WTC11 (cell line): ENCODE measurements at regions not wholly inside any gene's neighbourhood (a gene's known extent, or its start where the extent isn't known, plus 50 kb on each side); places are given as distances from the start of the nearest gene placed in this dataset.

ENCODE experiments used
- ATAC-seq: fragments of 200-7000 bp; cut with Tn5 transposase; 2 replicates; pipeline ENCODE4 v1.10.0; 2021; ENCODE audit warnings: mild to moderate bottlenecking, moderate library complexity
- CTCF ChIA-PET: fragments of 300-600 bp; sonication (Branson Sonifier 250); formaldehyde crosslinking; loops from one replicate; lab custom pipeline; 2021; ENCODE audit warnings: antibody characterized with exemption; lab: Charles Lee
- POLR2A ChIA-PET: fragments of 350-600 bp; sonication (Branson Sonifier 250); formaldehyde crosslinking; loops from one replicate; lab custom pipeline; 2021; ENCODE audit warnings: antibody characterized with exemption; lab: Charles Lee
- DNase-seq: peaks from one replicate; pipeline ENCODE4 v3.0.0; 2021; ENCODE audit warnings: low spot score
- H3K27ac Mint-ChIP-seq: 2 replicates; pipeline ENCODE4 v1.8.0; 2021; ENCODE audit warnings: mixed read lengths
- H3K27me3 Mint-ChIP-seq: 2 replicates; pipeline ENCODE4 v1.8.0; 2021; ENCODE audit warnings: low read depth, mild to moderate bottlenecking, moderate library complexity, mixed read lengths
- H3K36me3 Mint-ChIP-seq: 2 replicates; pipeline ENCODE4 v1.8.0; 2021; ENCODE audit warnings: mixed read lengths
- H3K4me1 Mint-ChIP-seq: 2 replicates; pipeline ENCODE4 v1.8.0; 2022; ENCODE audit warnings: mixed read lengths
- H3K4me3 Mint-ChIP-seq: 2 replicates; pipeline ENCODE4 v1.8.0; 2021; ENCODE audit warnings: mild to moderate bottlenecking, moderate library complexity, mixed read lengths
- H3K9me3 Mint-ChIP-seq: 2 replicates; pipeline ENCODE4 v1.8.0; 2021; ENCODE audit warnings: mixed read lengths
- ATF1 ChIP-seq: sonication (generic); formaldehyde crosslinking; IDR thresholded peaks from 2 replicates; pipeline ENCODE4 v1.8.1; 2023; ENCODE audit warnings: mild to moderate bottlenecking, moderate library complexity, missing genetic modification reagents
- ESRRA ChIP-seq: sonication (generic); formaldehyde crosslinking; IDR thresholded peaks from 2 replicates; pipeline ENCODE4 v1.8.1; 2022; ENCODE audit warnings: mild to moderate bottlenecking, missing genetic modification reagents, borderline replicate concordance
- GTF2I ChIP-seq: fragments of 250-450 bp; sonication (Bioruptor Pico); conservative IDR thresholded peaks from 2 replicates; pipeline ENCODE4 v1.4.0; 2021; ENCODE audit warnings: mild to moderate bottlenecking
- HMGA2 ChIP-seq: fragments of 250-450 bp; sonication (Bioruptor Pico); IDR thresholded peaks from 2 replicates; pipeline ENCODE4 v1.4.0; 2021; ENCODE audit warnings: mild to moderate bottlenecking, moderate library complexity
- JAZF1 ChIP-seq: fragments of 250-450 bp; sonication (Bioruptor Pico); IDR thresholded peaks from 2 replicates; pipeline ENCODE4 v1.9.0; 2021; ENCODE audit warnings: moderate library complexity, mild to moderate bottlenecking, inconsistent platforms
- KAT7 ChIP-seq: sonication (generic); formaldehyde crosslinking; IDR thresholded peaks from 2 replicates; pipeline ENCODE4 v1.8.1; 2023; ENCODE audit warnings: missing genetic modification reagents, mild to moderate bottlenecking, borderline replicate concordance
- MYBL2 ChIP-seq: sonication (generic); formaldehyde crosslinking; IDR thresholded peaks from 2 replicates; pipeline ENCODE4 v1.8.1; 2023; ENCODE audit warnings: mild to moderate bottlenecking, moderate library complexity, missing genetic modification reagents
- NFE2L1 ChIP-seq: sonication (generic); formaldehyde crosslinking; IDR thresholded peaks from 2 replicates; pipeline ENCODE4 v1.8.1; 2023; ENCODE audit warnings: missing genetic modification reagents
- NR3C1 ChIP-seq: sonication (generic); formaldehyde crosslinking; conservative IDR thresholded peaks from 2 replicates; pipeline ENCODE4 v1.8.1; 2023; ENCODE audit warnings: low read depth, mild to moderate bottlenecking, missing genetic modification reagents
- OVOL2 ChIP-seq: fragments of 250-450 bp; sonication (Bioruptor Pico); IDR thresholded peaks from 2 replicates; pipeline ENCODE4 v1.9.0; 2021; ENCODE audit warnings: mild to moderate bottlenecking, borderline replicate concordance
- SMAD4 ChIP-seq: sonication (generic); formaldehyde crosslinking; IDR thresholded peaks from 2 replicates; pipeline ENCODE4 v1.8.0; 2022; ENCODE audit warnings: mild to moderate bottlenecking, missing genetic modification reagents
- SP1 ChIP-seq: sonication (generic); formaldehyde crosslinking; conservative IDR thresholded peaks from 2 replicates; pipeline ENCODE4 v1.8.1; 2022; ENCODE audit warnings: missing genetic modification reagents
- TEAD4 ChIP-seq: sonication (generic); formaldehyde crosslinking; IDR thresholded peaks from 2 replicates; pipeline ENCODE4 v1.8.0; 2022; ENCODE audit warnings: mild to moderate bottlenecking, missing genetic modification reagents
- ZNF423 ChIP-seq: fragments of 250-450 bp; sonication (Bioruptor Pico); IDR thresholded peaks from 2 replicates; pipeline ENCODE4 v2.1.2; 2022; ENCODE audit warnings: mild to moderate bottlenecking, moderate library complexity
- ZNF671 ChIP-seq: fragments of 250-450 bp; sonication (Bioruptor Pico); IDR thresholded peaks from 2 replicates; pipeline ENCODE4 v1.8.0; 2021; ENCODE audit warnings: mild to moderate bottlenecking
- TF ChIP-seq, protein P1 (sequence below): sonication (generic); formaldehyde crosslinking; IDR thresholded peaks from 2 replicates; pipeline ENCODE4 v1.8.1; 2023; ENCODE audit warnings: mild to moderate bottlenecking, missing genetic modification reagents
- TF ChIP-seq, protein P2 (sequence below): sonication (generic); formaldehyde crosslinking; IDR thresholded peaks from 2 replicates; pipeline ENCODE4 v1.8.0; 2023; ENCODE audit warnings: mild to moderate bottlenecking, missing genetic modification reagents
- TF ChIP-seq, protein P3 (sequence below): sonication (generic); formaldehyde crosslinking; conservative IDR thresholded peaks from 2 replicates; pipeline ENCODE4 v1.8.1; 2022; ENCODE audit warnings: mild to moderate bottlenecking, missing genetic modification reagents
- TF ChIP-seq, protein P4 (sequence below): sonication (generic); formaldehyde crosslinking; IDR thresholded peaks from 2 replicates; pipeline ENCODE4 v1.8.1; 2022; ENCODE audit warnings: missing genetic modification reagents, borderline replicate concordance
- TF ChIP-seq, protein P5 (sequence below): sonication (generic); formaldehyde crosslinking; IDR thresholded peaks from 2 replicates; pipeline ENCODE4 v1.8.1; 2023; ENCODE audit warnings: mild to moderate bottlenecking, missing genetic modification reagents
- TF ChIP-seq, protein P6 (sequence below): fragments of 250-450 bp; sonication (Bioruptor Pico); conservative IDR thresholded peaks from 2 replicates; pipeline ENCODE4 v1.9.0; 2021; ENCODE audit warnings: mild to moderate bottlenecking

DNA sequence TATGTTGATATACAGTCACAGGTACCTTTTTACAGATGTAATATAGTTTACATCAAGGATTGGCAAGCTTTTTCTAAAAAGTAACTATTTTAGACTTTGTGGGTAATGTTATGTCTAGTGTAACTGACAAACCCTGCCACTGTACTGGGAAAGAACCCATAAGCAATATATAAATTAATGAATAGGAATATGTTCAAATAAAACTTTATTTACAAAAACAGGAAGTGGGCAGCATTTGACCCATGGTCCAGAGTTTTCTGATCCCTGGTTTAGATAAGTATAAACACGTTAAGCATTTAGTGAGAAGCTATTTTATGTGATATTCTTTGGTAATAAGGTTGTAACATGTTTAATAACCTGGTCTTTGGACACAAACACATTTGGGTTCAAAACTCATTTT lies 915.2 kb upstream of the ROBO1 start:
- Mint-ChIP-seq H3K4me3 (no peak overlapping the region), H3K36me3 (no peaks in the 10 kb centered on the region), H3K27ac (no peak overlapping the region), H3K9me3 (peaks cover 11% of the 10 kb centered on the region), H3K4me1 (no peaks in the 10 kb centered on the region), H3K27me3 (no peaks in the 10 kb centered on the region)
- ChIA-PET POLR2A (no interaction called here), CTCF (no interaction called here)
- no peak for TF ChIP-seq SP1 (CRISPR knock-in tag)
- TF ChIP-seq, protein P1, sequence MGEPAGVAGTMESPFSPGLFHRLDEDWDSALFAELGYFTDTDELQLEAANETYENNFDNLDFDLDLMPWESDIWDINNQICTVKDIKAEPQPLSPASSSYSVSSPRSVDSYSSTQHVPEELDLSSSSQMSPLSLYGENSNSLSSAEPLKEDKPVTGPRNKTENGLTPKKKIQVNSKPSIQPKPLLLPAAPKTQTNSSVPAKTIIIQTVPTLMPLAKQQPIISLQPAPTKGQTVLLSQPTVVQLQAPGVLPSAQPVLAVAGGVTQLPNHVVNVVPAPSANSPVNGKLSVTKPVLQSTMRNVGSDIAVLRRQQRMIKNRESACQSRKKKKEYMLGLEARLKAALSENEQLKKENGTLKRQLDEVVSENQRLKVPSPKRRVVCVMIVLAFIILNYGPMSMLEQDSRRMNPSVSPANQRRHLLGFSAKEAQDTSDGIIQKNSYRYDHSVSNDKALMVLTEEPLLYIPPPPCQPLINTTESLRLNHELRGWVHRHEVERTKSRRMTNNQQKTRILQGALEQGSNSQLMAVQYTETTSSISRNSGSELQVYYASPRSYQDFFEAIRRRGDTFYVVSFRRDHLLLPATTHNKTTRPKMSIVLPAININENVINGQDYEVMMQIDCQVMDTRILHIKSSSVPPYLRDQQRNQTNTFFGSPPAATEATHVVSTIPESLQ (CRISPR knock-in tag) = no peak
- TF ChIP-seq, protein P2, sequence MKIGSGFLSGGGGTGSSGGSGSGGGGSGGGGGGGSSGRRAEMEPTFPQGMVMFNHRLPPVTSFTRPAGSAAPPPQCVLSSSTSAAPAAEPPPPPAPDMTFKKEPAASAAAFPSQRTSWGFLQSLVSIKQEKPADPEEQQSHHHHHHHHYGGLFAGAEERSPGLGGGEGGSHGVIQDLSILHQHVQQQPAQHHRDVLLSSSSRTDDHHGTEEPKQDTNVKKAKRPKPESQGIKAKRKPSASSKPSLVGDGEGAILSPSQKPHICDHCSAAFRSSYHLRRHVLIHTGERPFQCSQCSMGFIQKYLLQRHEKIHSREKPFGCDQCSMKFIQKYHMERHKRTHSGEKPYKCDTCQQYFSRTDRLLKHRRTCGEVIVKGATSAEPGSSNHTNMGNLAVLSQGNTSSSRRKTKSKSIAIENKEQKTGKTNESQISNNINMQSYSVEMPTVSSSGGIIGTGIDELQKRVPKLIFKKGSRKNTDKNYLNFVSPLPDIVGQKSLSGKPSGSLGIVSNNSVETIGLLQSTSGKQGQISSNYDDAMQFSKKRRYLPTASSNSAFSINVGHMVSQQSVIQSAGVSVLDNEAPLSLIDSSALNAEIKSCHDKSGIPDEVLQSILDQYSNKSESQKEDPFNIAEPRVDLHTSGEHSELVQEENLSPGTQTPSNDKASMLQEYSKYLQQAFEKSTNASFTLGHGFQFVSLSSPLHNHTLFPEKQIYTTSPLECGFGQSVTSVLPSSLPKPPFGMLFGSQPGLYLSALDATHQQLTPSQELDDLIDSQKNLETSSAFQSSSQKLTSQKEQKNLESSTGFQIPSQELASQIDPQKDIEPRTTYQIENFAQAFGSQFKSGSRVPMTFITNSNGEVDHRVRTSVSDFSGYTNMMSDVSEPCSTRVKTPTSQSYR = no peak
- TF ChIP-seq, protein P3, sequence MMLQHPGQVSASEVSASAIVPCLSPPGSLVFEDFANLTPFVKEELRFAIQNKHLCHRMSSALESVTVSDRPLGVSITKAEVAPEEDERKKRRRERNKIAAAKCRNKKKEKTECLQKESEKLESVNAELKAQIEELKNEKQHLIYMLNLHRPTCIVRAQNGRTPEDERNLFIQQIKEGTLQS (CRISPR knock-in tag) = no peak
- TF ChIP-seq OVOL2 (CRISPR knock-in tag) = no peak
- no peak for TF ChIP-seq HMGA2 (CRISPR knock-in tag)
- no peak for TF ChIP-seq ESRRA
- TF ChIP-seq TEAD4 = no peak
- TF ChIP-seq NFE2L1 (CRISPR knock-in tag) = no peak
- TF ChIP-seq ZNF671 (CRISPR knock-in tag) = no peak
- TF ChIP-seq ATF1 = no peak
- TF ChIP-seq GTF2I (CRISPR knock-in tag) = no peak
- TF ChIP-seq JAZF1 (CRISPR knock-in tag) = no peak
- TF ChIP-seq KAT7 (CRISPR knock-in tag) = no peak
- DNase-seq (no peak), ATAC-seq (no peak)

DNA sequence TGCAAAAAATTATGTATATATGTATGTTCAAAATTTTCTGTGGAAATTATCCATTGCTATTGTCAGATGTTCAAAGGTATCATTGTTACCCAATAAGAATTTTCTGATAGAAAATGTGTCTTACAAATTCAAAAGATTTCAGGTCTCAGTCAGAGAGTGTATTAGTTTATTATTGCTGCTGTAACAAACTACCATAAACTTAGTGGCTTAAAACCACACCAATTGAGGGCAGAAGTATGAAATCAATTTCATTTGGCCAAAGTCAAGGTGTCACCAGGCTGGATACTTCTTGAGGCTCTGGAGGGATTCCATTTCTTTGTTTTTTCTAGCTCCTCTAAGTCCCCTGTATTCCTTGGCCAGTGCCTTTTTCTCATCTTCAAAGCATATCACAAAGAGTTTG lies 914.4 kb upstream of the ROBO1 start:
- no peaks in the 10 kb centered on the region for H3K36me3 Mint-ChIP-seq
- no peak overlapping the region for H3K4me3 Mint-ChIP-seq
- H3K27ac Mint-ChIP-seq = no peak overlapping the region
- TF ChIP-seq JAZF1 (CRISPR knock-in tag) = no peak
- CTCF ChIA-PET = no interaction called here
- DNase-seq = no peak
- ATAC-seq = no peak
- peaks cover 11% of the 10 kb centered on the region for H3K9me3 Mint-ChIP-seq
- H3K4me1 Mint-ChIP-seq = no peaks in the 10 kb centered on the region
- POLR2A ChIA-PET = no interaction called here
- H3K27me3 Mint-ChIP-seq = no peaks in the 10 kb centered on the region

DNA sequence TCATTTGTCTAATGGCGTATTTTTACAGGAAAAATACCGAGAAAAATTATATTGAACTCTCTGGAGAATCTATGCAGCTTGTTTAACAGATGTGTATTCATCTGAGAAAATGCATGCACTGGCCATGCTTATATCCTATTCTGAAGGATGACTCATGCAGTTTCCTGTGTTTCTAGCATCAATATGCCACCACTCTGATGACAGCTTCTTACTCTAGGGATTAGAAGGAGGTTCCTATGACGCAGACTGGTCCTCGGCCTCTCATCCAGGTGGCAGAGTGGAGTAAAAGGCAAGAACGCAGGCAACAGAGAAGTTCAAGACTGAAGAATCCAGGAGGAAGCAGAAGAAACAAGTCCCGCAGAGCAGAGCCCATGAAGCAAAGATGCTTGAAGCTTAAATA lies 910.0 kb upstream of the ROBO1 start:
- no peak overlapping the region for H3K27ac Mint-ChIP-seq
- TF ChIP-seq, protein P4, sequence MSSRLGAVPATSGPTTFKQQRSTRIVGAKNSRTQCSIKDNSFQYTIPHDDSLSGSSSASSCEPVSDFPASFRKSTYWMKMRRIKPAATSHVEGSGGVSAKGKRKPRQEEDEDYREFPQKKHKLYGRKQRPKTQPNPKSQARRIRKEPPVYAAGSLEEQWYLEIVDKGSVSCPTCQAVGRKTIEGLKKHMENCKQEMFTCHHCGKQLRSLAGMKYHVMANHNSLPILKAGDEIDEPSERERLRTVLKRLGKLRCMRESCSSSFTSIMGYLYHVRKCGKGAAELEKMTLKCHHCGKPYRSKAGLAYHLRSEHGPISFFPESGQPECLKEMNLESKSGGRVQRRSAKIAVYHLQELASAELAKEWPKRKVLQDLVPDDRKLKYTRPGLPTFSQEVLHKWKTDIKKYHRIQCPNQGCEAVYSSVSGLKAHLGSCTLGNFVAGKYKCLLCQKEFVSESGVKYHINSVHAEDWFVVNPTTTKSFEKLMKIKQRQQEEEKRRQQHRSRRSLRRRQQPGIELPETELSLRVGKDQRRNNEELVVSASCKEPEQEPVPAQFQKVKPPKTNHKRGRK (CRISPR knock-in tag) = no peak
- TF ChIP-seq, protein P5, sequence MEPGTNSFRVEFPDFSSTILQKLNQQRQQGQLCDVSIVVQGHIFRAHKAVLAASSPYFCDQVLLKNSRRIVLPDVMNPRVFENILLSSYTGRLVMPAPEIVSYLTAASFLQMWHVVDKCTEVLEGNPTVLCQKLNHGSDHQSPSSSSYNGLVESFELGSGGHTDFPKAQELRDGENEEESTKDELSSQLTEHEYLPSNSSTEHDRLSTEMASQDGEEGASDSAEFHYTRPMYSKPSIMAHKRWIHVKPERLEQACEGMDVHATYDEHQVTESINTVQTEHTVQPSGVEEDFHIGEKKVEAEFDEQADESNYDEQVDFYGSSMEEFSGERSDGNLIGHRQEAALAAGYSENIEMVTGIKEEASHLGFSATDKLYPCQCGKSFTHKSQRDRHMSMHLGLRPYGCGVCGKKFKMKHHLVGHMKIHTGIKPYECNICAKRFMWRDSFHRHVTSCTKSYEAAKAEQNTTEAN (CRISPR knock-in tag) = no peak
- TF ChIP-seq SMAD4 (CRISPR knock-in tag) (no peak), KAT7 (CRISPR knock-in tag) (no peak), ZNF423 (CRISPR knock-in tag) (no peak), NR3C1 (no peak), MYBL2 (CRISPR knock-in tag) (no peak), NFE2L1 (CRISPR knock-in tag) (no peak), TEAD4 (no peak)
- TF ChIP-seq, protein P6, sequence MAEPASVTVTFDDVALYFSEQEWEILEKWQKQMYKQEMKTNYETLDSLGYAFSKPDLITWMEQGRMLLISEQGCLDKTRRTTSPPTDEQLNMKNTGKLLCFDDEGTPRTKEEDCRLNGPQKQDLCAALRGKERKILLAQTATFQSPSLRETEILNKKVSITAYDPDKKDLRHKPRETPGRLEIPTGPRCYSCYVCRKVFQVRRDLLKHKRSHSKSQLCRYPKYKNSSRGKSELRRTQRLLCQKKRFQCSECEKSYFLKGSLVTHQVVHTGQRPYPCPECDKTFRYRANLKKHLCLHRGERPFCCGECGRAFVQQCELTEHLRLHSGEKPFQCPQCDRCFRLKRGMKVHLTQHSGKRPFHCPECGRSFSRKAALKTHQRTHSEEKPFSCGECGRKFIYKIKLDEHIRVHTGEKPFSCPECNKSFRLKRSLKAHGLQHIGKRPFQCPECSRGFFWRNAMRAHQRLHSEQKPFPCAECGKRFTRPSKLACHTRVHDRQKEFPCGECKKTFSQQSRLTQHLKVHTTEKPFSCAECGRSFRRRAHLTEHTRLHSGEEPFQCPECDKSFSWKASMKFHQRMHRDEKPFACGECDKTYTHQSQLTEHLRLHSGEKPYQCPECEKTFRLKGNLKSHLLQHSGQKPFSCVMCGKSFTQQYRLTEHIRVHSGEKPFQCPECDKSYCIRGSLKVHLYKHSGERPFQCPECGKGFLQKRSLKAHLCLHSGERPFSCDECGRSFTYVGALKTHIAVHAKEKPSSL (CRISPR knock-in tag) = no peak
- POLR2A ChIA-PET = no interaction called here
- H3K4me3 Mint-ChIP-seq = no peak overlapping the region
- DNase-seq (no peak), ATAC-seq (no peak)
- CTCF ChIA-PET = no interaction called here
- no peaks in the 10 kb centered on the region for H3K4me1 Mint-ChIP-seq
- H3K9me3 Mint-ChIP-seq = peaks cover 11% of the 10 kb centered on the region
- H3K27me3 Mint-ChIP-seq = no peaks in the 10 kb centered on the region
- no peaks in the 10 kb centered on the region for H3K36me3 Mint-ChIP-seq
